GM12874 (cell line): ENCODE measurements at regions not wholly inside any gene's neighbourhood (a gene's known extent, or its start where the extent isn't known, plus 50 kb on each side); places are given as distances from the start of the nearest gene placed in this dataset.

Experiments used
- TF ChIP-seq, protein P1 (sequence below): IDR thresholded peaks from 2 replicates; pipeline ENCODE4 v1.5.1; 2011; ENCODE audit warnings: low read depth, mild to moderate bottlenecking, control low read depth, low read length, moderate library complexity; ENCODE audit not compliant: insufficient read depth

DNA sequence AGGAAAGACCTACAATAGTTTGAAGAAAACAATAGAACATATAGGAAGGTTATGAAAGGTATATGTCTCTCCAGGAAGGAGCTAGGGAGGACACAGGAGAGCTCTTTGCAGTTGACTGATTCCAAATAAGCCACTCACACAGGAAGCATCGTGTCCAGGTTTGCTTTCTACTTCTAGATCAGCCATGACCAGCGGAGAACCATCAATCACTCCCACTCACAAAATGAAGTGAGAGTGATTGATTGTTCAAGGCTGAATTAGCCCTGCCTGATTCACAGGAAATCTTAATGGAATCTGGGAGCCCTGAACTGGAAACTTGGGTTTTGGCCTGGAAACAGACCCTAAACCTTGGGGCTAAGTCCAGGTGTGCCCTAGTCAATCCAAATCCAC lies 1292.2 kb upstream of the ZEB2 start:
- TF ChIP-seq, protein P1, sequence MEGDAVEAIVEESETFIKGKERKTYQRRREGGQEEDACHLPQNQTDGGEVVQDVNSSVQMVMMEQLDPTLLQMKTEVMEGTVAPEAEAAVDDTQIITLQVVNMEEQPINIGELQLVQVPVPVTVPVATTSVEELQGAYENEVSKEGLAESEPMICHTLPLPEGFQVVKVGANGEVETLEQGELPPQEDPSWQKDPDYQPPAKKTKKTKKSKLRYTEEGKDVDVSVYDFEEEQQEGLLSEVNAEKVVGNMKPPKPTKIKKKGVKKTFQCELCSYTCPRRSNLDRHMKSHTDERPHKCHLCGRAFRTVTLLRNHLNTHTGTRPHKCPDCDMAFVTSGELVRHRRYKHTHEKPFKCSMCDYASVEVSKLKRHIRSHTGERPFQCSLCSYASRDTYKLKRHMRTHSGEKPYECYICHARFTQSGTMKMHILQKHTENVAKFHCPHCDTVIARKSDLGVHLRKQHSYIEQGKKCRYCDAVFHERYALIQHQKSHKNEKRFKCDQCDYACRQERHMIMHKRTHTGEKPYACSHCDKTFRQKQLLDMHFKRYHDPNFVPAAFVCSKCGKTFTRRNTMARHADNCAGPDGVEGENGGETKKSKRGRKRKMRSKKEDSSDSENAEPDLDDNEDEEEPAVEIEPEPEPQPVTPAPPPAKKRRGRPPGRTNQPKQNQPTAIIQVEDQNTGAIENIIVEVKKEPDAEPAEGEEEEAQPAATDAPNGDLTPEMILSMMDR = no peak

DNA sequence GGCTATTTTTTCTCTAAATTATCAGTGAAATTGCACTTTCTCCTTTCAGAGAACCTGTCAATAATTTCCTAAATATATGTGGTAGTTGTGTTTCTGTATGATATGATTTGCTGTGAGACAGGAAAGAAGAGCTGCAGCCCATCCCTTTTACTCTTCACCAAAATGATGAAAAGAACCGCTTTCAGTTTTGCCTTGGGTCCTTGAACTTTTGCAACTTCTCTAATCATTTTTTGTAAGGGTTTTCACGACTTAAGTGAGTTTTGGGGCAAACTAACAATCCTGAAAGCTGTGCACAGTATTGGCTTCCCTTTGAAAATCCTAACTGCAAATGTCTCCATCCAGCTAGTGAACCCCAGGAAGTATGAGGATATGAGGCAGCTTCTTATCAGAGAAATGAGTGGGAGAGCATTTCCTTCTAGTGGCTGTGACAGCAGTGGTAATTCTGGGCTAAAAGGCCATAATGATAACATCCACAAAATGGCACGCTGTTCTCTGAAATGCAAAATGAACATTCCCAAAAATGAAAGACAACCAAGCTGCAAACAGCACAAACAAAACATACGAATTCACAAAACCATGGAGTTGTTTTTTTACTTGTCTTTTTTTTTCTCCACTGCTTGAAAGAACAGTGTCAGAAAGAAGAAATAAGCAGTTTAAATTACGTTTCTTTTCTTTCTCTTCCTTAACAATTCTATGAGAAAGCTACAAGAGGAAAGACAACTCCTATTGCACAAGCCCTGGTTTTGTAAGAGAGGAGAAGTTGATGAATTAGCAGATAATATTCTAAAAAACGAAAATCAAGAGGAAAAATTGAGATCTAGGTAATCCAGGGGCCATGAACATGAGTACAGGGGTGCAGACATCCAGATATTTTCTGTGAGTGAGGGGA lies 1291.6 kb upstream of the ZEB2 start:
- TF ChIP-seq, protein P1 = no peak

DNA sequence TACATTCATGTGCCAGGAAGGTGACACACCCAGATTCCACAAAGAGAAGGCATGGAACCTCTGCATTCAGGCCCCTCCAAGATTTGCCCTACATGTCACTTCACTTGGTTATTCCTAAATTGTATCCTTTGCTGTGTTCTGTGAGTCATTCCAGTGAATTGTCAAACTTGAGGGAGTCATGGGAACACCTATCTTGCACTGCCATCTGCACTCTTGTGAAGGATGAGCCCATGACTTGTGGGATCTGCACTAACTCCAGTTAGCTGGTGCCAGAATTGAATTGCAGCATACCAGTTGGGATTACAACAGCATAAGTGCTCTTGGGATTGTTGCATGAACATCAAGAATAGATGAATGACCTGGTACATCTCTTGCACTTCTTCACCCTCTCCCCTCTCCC lies 1288.0 kb upstream of the ZEB2 start:
- TF ChIP-seq, protein P1 = no peak

DNA sequence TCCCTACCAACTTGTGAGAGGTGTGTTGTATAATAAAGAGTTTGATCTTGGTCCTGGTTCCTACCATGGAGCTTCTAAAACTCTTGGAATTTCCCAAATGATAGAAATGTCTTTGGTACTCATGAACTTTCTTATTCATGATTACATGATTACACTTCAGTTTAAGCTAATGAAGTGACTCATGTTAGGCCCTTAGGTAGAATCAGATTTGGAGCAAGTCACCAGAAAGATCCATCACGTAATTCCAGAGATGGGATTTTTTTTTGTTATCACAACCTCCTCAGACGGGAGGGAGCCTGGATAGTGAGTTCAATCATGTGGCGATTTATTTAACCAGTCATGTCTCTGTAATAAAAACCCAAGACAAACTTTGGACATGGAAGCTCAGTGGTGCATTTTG lies 1287.6 kb upstream of the ZEB2 start:
- TF ChIP-seq, protein P1 = no peak

DNA sequence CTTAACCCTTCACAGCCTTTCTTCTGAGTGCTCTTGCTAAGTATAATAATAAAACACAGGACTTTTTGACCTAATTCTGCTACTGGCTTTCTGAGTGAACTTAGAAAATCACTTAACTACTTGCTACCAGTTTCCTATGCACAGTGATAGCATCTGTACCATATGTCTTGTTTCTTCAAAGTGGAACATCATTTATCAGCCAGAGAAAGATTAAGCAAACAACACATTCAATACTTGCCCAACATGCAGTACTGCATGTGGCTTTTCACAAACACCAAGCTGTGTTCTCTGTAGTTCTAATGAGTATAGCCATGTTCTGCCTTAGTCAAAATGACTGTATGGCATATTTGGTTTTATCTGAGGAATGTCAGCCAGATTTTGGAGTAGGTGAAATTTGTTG lies 1286.6 kb upstream of the ZEB2 start:
- TF ChIP-seq, protein P1 = no peak

DNA sequence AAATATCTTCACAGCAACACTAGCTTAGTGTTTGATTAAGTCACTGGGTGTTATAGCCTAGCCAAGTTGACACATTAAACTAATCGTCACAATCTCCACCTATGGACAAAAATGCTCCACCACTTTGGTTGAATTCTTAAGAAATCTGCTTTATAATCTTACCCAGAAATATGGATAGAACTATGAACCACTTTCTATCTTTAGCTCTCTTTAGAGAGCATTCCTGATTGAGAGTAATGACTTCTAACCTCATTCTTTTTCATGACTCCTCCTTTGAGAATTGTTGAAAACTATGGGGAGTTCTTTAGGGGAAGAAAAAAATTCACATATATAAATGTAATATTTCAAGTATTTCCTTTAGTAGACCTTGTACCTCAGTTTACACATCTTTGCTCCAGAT lies 1282.2 kb upstream of the ZEB2 start:
- TF ChIP-seq, protein P1 = no peak

DNA sequence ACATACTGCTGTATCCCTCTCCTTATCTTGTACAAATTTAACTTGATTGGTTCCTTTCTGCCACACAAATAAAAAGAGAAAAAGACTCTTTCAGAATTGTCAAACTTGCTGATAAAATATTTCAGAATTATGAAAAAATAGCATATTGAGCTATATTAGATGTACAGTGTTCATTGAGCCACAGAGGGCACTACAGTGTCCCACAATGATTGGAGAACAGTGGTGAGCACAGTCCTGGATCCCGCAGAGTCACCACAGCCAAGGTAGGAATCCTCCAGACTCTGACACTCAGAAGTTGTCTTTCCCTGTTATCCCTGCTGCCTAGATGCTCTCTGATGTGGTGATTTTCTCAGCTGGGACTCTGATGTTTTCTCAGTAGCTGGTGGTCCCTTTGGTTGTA lies 1281.3 kb upstream of the ZEB2 start:
- TF ChIP-seq, protein P1 = no peak
